RWPE2 (cell line): ENCODE measurements at regions not wholly inside any gene's neighbourhood (a gene's known extent, or its start where the extent isn't known, plus 50 kb on each side); places are given as distances from the start of the nearest gene placed in this dataset.

Experiments used
- ATAC-seq: fragments of 200-7000 bp; cut with Tn5 transposase; 3 replicates; pipeline ENCODE4 v1.9.1; 2021; ENCODE audit warnings: low read depth
- DNase-seq: peaks from one replicate; pipeline ENCODE4 v3.0.0-alpha.2; 2020; ENCODE audit warnings: low spot score
- H3K27ac ChIP-seq: fragments of 450-650 bp; 2 replicates; pipeline ENCODE4 v1.5.1; 2017; ENCODE audit warnings: mild to moderate bottlenecking; ENCODE audit not compliant: poor library complexity, severe bottlenecking
- H3K27me3 ChIP-seq: fragments of 250-450 bp; sonication (Bioruptor Pico); 2 replicates; pipeline ENCODE4 v1.5.1; 2021; ENCODE audit warnings: mild to moderate bottlenecking, moderate library complexity; ENCODE audit not compliant: insufficient read depth, poor library complexity, severe bottlenecking
- H3K36me3 ChIP-seq: fragments of 250-450 bp; sonication (Bioruptor Pico); 2 replicates; pipeline ENCODE4 v1.5.1; 2020; ENCODE audit warnings: low read depth, mild to moderate bottlenecking, moderate library complexity
- H3K4me1 ChIP-seq: fragments of 250-450 bp; sonication (Bioruptor Pico); 2 replicates; pipeline ENCODE4 v1.5.1; 2021; ENCODE audit warnings: mild to moderate bottlenecking, moderate library complexity; ENCODE audit not compliant: insufficient read depth, poor library complexity, severe bottlenecking
- H3K4me3 ChIP-seq: fragments of 250-450 bp; sonication (Bioruptor Pico); 2 replicates; pipeline ENCODE4 v1.5.1; 2021; ENCODE audit warnings: mild to moderate bottlenecking, moderate library complexity; ENCODE audit not compliant: severe bottlenecking
- H3K9me3 ChIP-seq: fragments of 250-450 bp; sonication (Bioruptor Pico); 2 replicates; pipeline ENCODE4 v1.5.1; 2021; ENCODE audit warnings: mild to moderate bottlenecking, moderate library complexity; ENCODE audit not compliant: severe bottlenecking
- CTCF ChIP-seq: fragments of 450-650 bp; IDR thresholded peaks from one replicate; pipeline ENCODE4 v1.5.1; 2017; ENCODE audit warnings: mild to moderate bottlenecking, moderate library complexity; ENCODE audit not compliant: poor library complexity, severe bottlenecking

GRCh38 chr6:3540253-3540820, 83.5 kb upstream of the SLC22A23 start:
- no peaks in the 10 kb centered on the region for H3K27me3 ChIP-seq
- ATAC-seq = no peak
- DNase-seq = no peak
- no peak overlapping the region for H3K27ac ChIP-seq
- no peaks in the 10 kb centered on the region for H3K4me1 ChIP-seq
- no peaks in the 10 kb centered on the region for H3K36me3 ChIP-seq
- no peak overlapping the region for H3K4me3 ChIP-seq
- H3K9me3 ChIP-seq = no peaks in the 10 kb centered on the region
- no peak for TF ChIP-seq CTCF

GRCh38 chr6:3538536-3538935, 81.7 kb upstream of the SLC22A23 start:
- no peak overlapping the region for H3K4me3 ChIP-seq

GRCh38 chr6:3536901-3537300, 80.1 kb upstream of the SLC22A23 start:
- ATAC-seq (no peak), DNase-seq (no peak)
- TF ChIP-seq CTCF = no peak
- Histone ChIP-seq H3K4me3 (no peak overlapping the region), H3K36me3 (no peaks in the 10 kb centered on the region), H3K27me3 (no peaks in the 10 kb centered on the region), H3K9me3 (no peaks in the 10 kb centered on the region), H3K4me1 (no peaks in the 10 kb centered on the region), H3K27ac (no peak overlapping the region)

More at GRCh38 chr6:3538536-3538935, 81.7 kb upstream of the SLC22A23 start:
- ATAC-seq (no peak), DNase-seq (no peak)
- no peak overlapping the region for H3K27ac ChIP-seq
- no peaks in the 10 kb centered on the region for H3K27me3 ChIP-seq
- TF ChIP-seq CTCF = no peak
- no peaks in the 10 kb centered on the region for H3K9me3 ChIP-seq
- no peaks in the 10 kb centered on the region for H3K4me1 ChIP-seq
- H3K36me3 ChIP-seq = no peaks in the 10 kb centered on the region

GRCh38 chr6:3535776-3536435, 79.1 kb upstream of the SLC22A23 start:
- Histone ChIP-seq H3K4me3 (no peak overlapping the region), H3K36me3 (no peaks in the 10 kb centered on the region), H3K27ac (no peak overlapping the region), H3K9me3 (no peaks in the 10 kb centered on the region), H3K27me3 (no peaks in the 10 kb centered on the region), H3K4me1 (no peaks in the 10 kb centered on the region)
- ATAC-seq (no peak), DNase-seq (no peak)
- TF ChIP-seq CTCF = no peak
